IMR-90 (cell line): ENCODE measurements at regions not wholly inside any gene's neighbourhood (a gene's known extent, or its start where the extent isn't known, plus 50 kb on each side); places are given as distances from the start of the nearest gene placed in this dataset.

Experiments used
- ATAC-seq: fragments of 200-7000 bp; cut with Tn5 transposase; 2 replicates; pipeline ENCODE4 v1.9.1; 2020; ENCODE audit warnings: low read depth, mild to moderate bottlenecking, moderate library complexity
- BruUV-seq: library from RNA; stranded (reverse); fragments of 400-500 nt; replicated peaks from 2 replicates; lab custom pipeline; 2021; lab: Mats Ljungman, UMichigan
- CTCF ChIA-PET: fragments of 300-600 bp; formaldehyde crosslinking; extraction: SDS; loops from one replicate; lab custom pipeline; 2021; ENCODE audit warnings: antibody characterized with exemption; lab: Yijun Ruan, JAX
- POLR2A ChIA-PET: fragments of 300-600 bp; sonication (Branson Sonifier 250); formaldehyde crosslinking; loops from one replicate; lab custom pipeline; 2022; ENCODE audit warnings: antibody characterized with exemption; ENCODE audit not compliant: unreplicated experiment; lab: Charles Lee
- DNase-seq: peaks from one replicate; pipeline ENCODE4 v3.0.0; 2013
- H2AFZ ChIP-seq: replicated peaks from 2 replicates; pipeline ENCODE3; 2013; ENCODE audit warnings: low read length, mild to moderate bottlenecking; ENCODE audit not compliant: poor library complexity
- H2AK5ac ChIP-seq: 2 replicates; pipeline ENCODE4 v1.6.1; 2013; ENCODE audit warnings: low read depth, low read length, inconsistent platforms
- H2AK9ac ChIP-seq: replicated peaks from 2 replicates; pipeline ENCODE3; 2013; ENCODE audit warnings: mild to moderate bottlenecking, low read depth, low read length, moderate library complexity; ENCODE audit not compliant: poor library complexity
- H2BK120ac ChIP-seq: 2 replicates; pipeline ENCODE4 v1.6.1; 2013; ENCODE audit warnings: low read depth, low read length, inconsistent platforms
- H2BK15ac ChIP-seq: 3 replicates; pipeline ENCODE4 v1.6.1; 2013; ENCODE audit warnings: low read depth, low read length, inconsistent platforms
- H2BK20ac ChIP-seq: 2 replicates; pipeline ENCODE4 v1.6.1; 2013; ENCODE audit warnings: low read depth, mild to moderate bottlenecking, inconsistent platforms, low read length, moderate library complexity
- H2BK5ac ChIP-seq: 2 replicates; pipeline ENCODE4 v1.6.1; 2013; ENCODE audit warnings: mild to moderate bottlenecking, low read depth, low read length, inconsistent platforms; ENCODE audit not compliant: poor library complexity, severe bottlenecking
- H3K14ac ChIP-seq: replicated peaks from 2 replicates; pipeline ENCODE4 v1.6.1; 2013; ENCODE audit warnings: low read depth, low read length, inconsistent platforms
- H3K18ac ChIP-seq: 2 replicates; pipeline ENCODE4 v1.6.1; 2013; ENCODE audit warnings: low read depth, low read length, control low read depth
- H3K23ac ChIP-seq: 2 replicates; pipeline ENCODE4 v1.6.1; 2013; ENCODE audit warnings: low read depth, low read length, inconsistent platforms
- H3K27ac ChIP-seq: 2 replicates; pipeline ENCODE4 v1.5.1; 2013; ENCODE audit warnings: mild to moderate bottlenecking, control low read depth, low read length; ENCODE audit not compliant: insufficient read depth
- H3K27me3 ChIP-seq: 2 replicates; pipeline ENCODE4 v1.6.1; 2013; ENCODE audit warnings: low read length; ENCODE audit not compliant: control insufficient read depth, insufficient read depth
- H3K36me3 ChIP-seq: 2 replicates; pipeline ENCODE4 v1.6.1; 2013; ENCODE audit warnings: low read length, mixed read lengths; ENCODE audit not compliant: control insufficient read depth, insufficient read depth
- H3K4ac ChIP-seq: 2 replicates; pipeline ENCODE4 v1.6.1; 2013; ENCODE audit warnings: low read depth, low read length, inconsistent platforms
- H3K4me1 ChIP-seq: 2 replicates; pipeline ENCODE4 v1.6.1; 2013; ENCODE audit warnings: low read length, mixed read lengths; ENCODE audit not compliant: control insufficient read depth, insufficient read depth
- H3K4me2 ChIP-seq: 2 replicates; pipeline ENCODE4 v1.6.1; 2013; ENCODE audit warnings: low read depth, mild to moderate bottlenecking, control low read depth, low read length, moderate library complexity
- H3K4me3 ChIP-seq: 2 replicates; pipeline ENCODE4 v1.5.1; 2013; ENCODE audit warnings: low read depth, mild to moderate bottlenecking, control low read depth, low read length, moderate library complexity; ENCODE audit not compliant: insufficient read depth
- H3K56ac ChIP-seq: 2 replicates; pipeline ENCODE4 v1.6.1; 2013; ENCODE audit warnings: low read length, inconsistent platforms; ENCODE audit not compliant: insufficient read depth; ENCODE audit errors: extremely low read depth
- H3K79me1 ChIP-seq, 2 experiments: 2 replicates each; pipeline ENCODE4 v1.6.1; 2013; ENCODE audit warnings: low read length in 2 of 2, inconsistent platforms in 1 of 2, low read depth in 1 of 2
- H3K9ac ChIP-seq: 2 replicates; pipeline ENCODE4 v1.6.1; 2013; ENCODE audit warnings: low read depth, low read length, control low read depth
- H3K9me1 ChIP-seq: 2 replicates; pipeline ENCODE4 v1.6.1; 2013; ENCODE audit warnings: low read length, inconsistent platforms; ENCODE audit not compliant: insufficient read depth
- H3K9me3 ChIP-seq: 2 replicates; pipeline ENCODE4 v1.6.1; 2013; ENCODE audit warnings: low read length; ENCODE audit not compliant: control insufficient read depth, insufficient read depth
- H4K20me1 ChIP-seq: 2 replicates; pipeline ENCODE4 v1.6.1; 2013; ENCODE audit warnings: low read length, inconsistent platforms; ENCODE audit not compliant: insufficient read depth
- H4K5ac ChIP-seq: 2 replicates; pipeline ENCODE4 v1.6.1; 2013; ENCODE audit warnings: mild to moderate bottlenecking, low read depth, low read length, control low read depth
- H4K8ac ChIP-seq, 2 experiments: 2 replicates each; pipeline ENCODE4 v1.6.1; 2013; ENCODE audit warnings: low read depth in 2 of 2, low read length in 2 of 2, control low read depth in 1 of 2, inconsistent platforms in 1 of 2
- H4K91ac ChIP-seq: 2 replicates; pipeline ENCODE4 v1.6.1; 2013; ENCODE audit warnings: low read depth, low read length, inconsistent platforms; ENCODE audit not compliant: insufficient read depth
- NFE2L2 ChIP-seq: fragments of 150-350 bp; IDR thresholded peaks from 2 replicates; pipeline ENCODE4 v1.6.1; 2016; ENCODE audit warnings: low read depth, mild to moderate bottlenecking, low read length
- RAD21 ChIP-seq: IDR thresholded peaks from 2 replicates; pipeline ENCODE4 v1.6.1; 2012; ENCODE audit warnings: low read length, improper control_type of control experiment
- RCOR1 ChIP-seq: IDR thresholded peaks from 2 replicates; pipeline ENCODE4 v1.6.1; 2012; ENCODE audit warnings: mild to moderate bottlenecking, low read length, improper control_type of control experiment; ENCODE audit not compliant: insufficient replicate concordance
- whole genome bisulfite sequencing, 2 experiments: methylation state at CpG; one replicate each; pipeline versions ENCODE4 v1.1.5 to v1.1.7; 2013; ENCODE audit warnings: missing lambda C conversion rate in 2 of 2; ENCODE audit not compliant: insufficient read length in 1 of 2; ENCODE audit errors: extremely low coverage in 2 of 2; 5-methylcytosine and 5-hydroxymethylcytosine counted together
- dilution Hi-C: fragments of 300-500 bp; cut with HindIII; formaldehyde crosslinking; loops from one replicate; pipeline ENCODE4 v1.14.3; 2018; ENCODE audit warnings: low sequenced_read_pairs; ENCODE audit not compliant: unreplicated experiment
- in situ Hi-C: fragments of 300-500 bp; cut with MboI; formaldehyde crosslinking; loops from 3 replicates; pipeline ENCODE4 v1.14.3; 2019; ENCODE audit warnings: low sequenced_read_pairs, inconsistent platforms, mixed read lengths
- intact Hi-C: fragments of 100-400 bp; cut with micrococcal nuclease; formaldehyde crosslinking; loops from 2 replicates; pipeline ENCODE4 v1.10.0; 2022

DNA sequence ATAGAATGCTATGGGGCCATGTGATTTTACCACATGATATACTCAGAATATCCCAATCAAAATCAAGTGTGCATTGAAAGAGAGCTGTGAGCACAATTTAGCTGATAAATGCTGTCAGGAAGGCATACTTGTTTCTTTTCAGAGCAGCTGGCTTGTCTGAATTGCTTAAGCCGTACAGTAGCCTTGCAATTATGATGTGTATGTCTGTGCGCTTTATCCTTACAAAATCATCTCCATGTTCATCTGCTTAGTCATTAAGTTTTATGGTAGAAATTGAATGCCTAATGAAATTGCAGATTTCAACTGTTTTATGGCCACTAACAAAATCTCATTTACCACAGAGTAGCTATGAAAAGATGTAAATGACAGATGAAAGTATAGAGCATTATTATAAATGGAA lies 346.0 kb upstream of the DLGAP1 start:
- Histone ChIP-seq H4K91ac (no peak overlapping the region), H3K79me1 (no peaks in the 10 kb centered on the region), H4K5ac (no peak overlapping the region), H3K23ac (no peak overlapping the region), H3K9ac (no peak overlapping the region), H2AFZ (no peak overlapping the region), H3K27ac (no peak overlapping the region), H2BK15ac (no peak overlapping the region), H4K20me1 (no peaks in the 10 kb centered on the region), H3K9me1 (no peaks in the 10 kb centered on the region), H3K36me3 (no peaks in the 10 kb centered on the region), H2BK120ac (no peak overlapping the region), H4K8ac (no peak overlapping the region), H3K9me3 (peaks cover 19% of the 10 kb centered on the region), H3K4me1 (no peaks in the 10 kb centered on the region), H2BK20ac (no peak overlapping the region), H2AK5ac (no peak overlapping the region), H3K56ac (no peak overlapping the region), H2AK9ac (no peak overlapping the region), H3K4me3 (no peak overlapping the region), H3K18ac (no peak overlapping the region), H3K4ac (no peak overlapping the region), H2BK5ac (no peak overlapping the region), H3K4me2 (no peak overlapping the region), H3K27me3 (no peaks in the 10 kb centered on the region), H3K14ac (no peak overlapping the region)
- DNase-seq (no peak), ATAC-seq (no peak)
- BruUV-seq, result no TSS peak
- ChIA-PET POLR2A (no interaction called here), CTCF (no interaction called here)
- no CpG with 5 or more reads among the region's 2 CpGs for WGBS, 2 experiments
- in situ Hi-C loops (no loop called here), dilution Hi-C loops (no loop called here), intact Hi-C loops (no loop called here)
- TF ChIP-seq RAD21 (no peak), RCOR1 (no peak), NFE2L2 (no peak)
